Hematopoietic multipotent progenitor cell treated with erythropoietin and hydrocortisone succinate and interleukin-3 and kit ligand, for 15 days (in vitro differentiated cells): ENCODE measurements at regions not wholly inside any gene's neighbourhood (a gene's known extent, or its start where the extent isn't known, plus 50 kb on each side); places are given as distances from the start of the nearest gene placed in this dataset.
"Not testable (repeated sequence)": the region's sequence is repeated elsewhere in the genome, so short reads cannot be mapped to it uniquely, and the experiment has no call there.

Experiments
- DNase-seq: peaks from one replicate; pipeline ENCODE4 v3.0.0-alpha.2; 2015; ENCODE audit warnings: low spot score

GRCh38 chr18:8499810-8500675 lies 109.2 kb upstream of the RAB12 start:
- no peak for DNase-seq

GRCh38 chr18:8501044-8501443 lies 108.2 kb upstream of the RAB12 start:
- no peak for DNase-seq

GRCh38 chr18:8503248-8503647 lies 106.0 kb upstream of the RAB12 start:
- DNase-seq: no peak

- DNase-seq: no peak
Observed at GRCh38 chr18:8504424-8504823, 104.8 kb upstream of the RAB12 start.

GRCh38 chr18:8504880-8505435 lies 104.3 kb upstream of the RAB12 start:
- DNase-seq: no peak

- no peak for DNase-seq
Observed at GRCh38 chr18:8506251-8507049, 102.8 kb upstream of the RAB12 start.

GRCh38 chr18:8507361-8507760 lies 101.9 kb upstream of the RAB12 start:
- no peak for DNase-seq

GRCh38 chr18:8507915-8508705 lies 101.1 kb upstream of the RAB12 start:
- DNase-seq: no peak

GRCh38 chr18:8513249-8513648 lies 96.0 kb upstream of the RAB12 start:
- DNase-seq: no peak

GRCh38 chr18:8514409-8514808 lies 94.8 kb upstream of the RAB12 start:
- no peak for DNase-seq

- no peak for DNase-seq
Observed at GRCh38 chr18:8515142-8515865, 93.9 kb upstream of the RAB12 start.

- DNase-seq: no peak
Observed at GRCh38 chr18:8516371-8517250, 92.6 kb upstream of the RAB12 start.

- no peak for DNase-seq
Observed at GRCh38 chr18:8517276-8517675, 92.0 kb upstream of the RAB12 start.

- no peak for DNase-seq
Observed at GRCh38 chr18:8519102-8519501, 90.1 kb upstream of the RAB12 start.

- no peak for DNase-seq
Observed at GRCh38 chr18:8520266-8520665, 89.0 kb upstream of the RAB12 start.

GRCh38 chr18:8522756-8523155 lies 86.5 kb upstream of the RAB12 start:
- DNase-seq: no peak

- DNase-seq: no peak
Observed at GRCh38 chr18:8525692-8526091, 83.5 kb upstream of the RAB12 start.

- no peak for DNase-seq
Observed at GRCh38 chr18:8526332-8526731, 82.9 kb upstream of the RAB12 start.

GRCh38 chr18:8529609-8530008 lies 79.6 kb upstream of the RAB12 start:
- DNase-seq: no peak

- DNase-seq: not testable (repeated sequence)
Observed at GRCh38 chr18:8531084-8531483, 78.2 kb upstream of the RAB12 start.
